Pancreas (tissue), 10 donors: ENCODE measurements at regions not wholly inside any gene's neighbourhood (a gene's known extent, or its start where the extent isn't known, plus 50 kb on each side); places are given as distances from the start of the nearest gene placed in this dataset.

Source experiments
- ATAC-seq, 4 donors: fragments of 200-7000 bp; cut with Tn5 transposase; one replicate each; pipeline versions ENCODE4 v1.8.0 to v1.9.1; 2020; ENCODE audit warnings: mild to moderate bottlenecking in 4 of 4, moderate library complexity in 4 of 4
- DNase-seq, 6 donors: peaks; one replicate each; pipeline ENCODE4 v3.0.0-alpha.2; 2020
- FAIRE-seq: peaks from 2 replicates; lab custom pipeline; 2012; peaks lifted over from hg19 to GRCh38; lab: Jason Lieb, UNC
- H3K27ac ChIP-seq, 4 donors: fragments of 200-600 bp; sonication (generic); 1 replicate in 3 of 4; 2 replicates in 1 of 4; pipeline versions ENCODE4 v1.5.0 to v1.8.0; 2020
- H3K27me3 ChIP-seq, 4 donors: fragments of 200-600 bp; one replicate each; pipeline ENCODE4 v1.8.0; 2021
- H3K36me3 ChIP-seq, 3 donors: fragments of 200-600 bp; sonication (generic) in 1 of 3; one replicate each; pipeline versions ENCODE4 v1.5.0 to v1.8.0; 2020 to 2021
- H3K4me1 ChIP-seq, 3 donors: fragments of 200-600 bp; one replicate each; pipeline ENCODE4 v1.8.0; 2021
- H3K4me3 ChIP-seq, 4 donors: fragments of 200-600 bp; sonication (generic) in 2 of 4; one replicate each; pipeline versions ENCODE4 v1.5.0 to v1.8.0; 2020 to 2021
- H3K9me3 ChIP-seq, 4 donors: fragments of 200-600 bp; one replicate each; pipeline ENCODE4 v1.8.0; 2021
- CTCF ChIP-seq, 4 donors: fragments of 200-600 bp; sonication (generic) in 3 of 4; IDR thresholded peaks; one replicate each; pipeline versions ENCODE4 v1.5.0 to v1.8.0; 2021; ENCODE audit warnings: antibody characterized with exemption in 4 of 4
- WGBS, 2 donors: extraction: QIAGEN DNeasy Blood & Tissue Kit; methylation state at CpG; one replicate each; pipeline ENCODE4 v1.1.7; 2013; 5-methylcytosine and 5-hydroxymethylcytosine counted together
- intact Hi-C, 3 donors: fragments of 100-400 bp; cut with DNase I; formaldehyde crosslinking; loops; one replicate each; pipeline versions ENCODE4 v1.11.1 to v1.14.2; 2022
- donor health status: healthy with polysubstance abuse.
- donor health status: DM: no; HTN: no; CAD: no; lungs with moderate emphysema.
- donor health status: DM: no; HTN: no; CAD: no.
- donor health status: control.
- donor health status: control.
- donor health status: Bipolar disorder and iron deficiency.
- donor health status: DM: yes; HTN: yes; CAD: no.
- donor health status: DM: no; HTN: no; CAD: no.
- donor health status: DM: no; HTN: no; CAD: no.
- donor health status: DM: yes; HTN: yes; CAD: no.

GRCh38 chr18:1252936-1253335 lies 348.3 kb downstream of the ADCYAP1 start:
- intact Hi-C loops, result no loop called here
- H3K4me3 ChIP-seq, result no peak overlapping the region
- no peaks in the 10 kb centered on the region for H3K36me3 ChIP-seq
- no peaks in the 10 kb centered on the region for H3K27me3 ChIP-seq
- no peak for FAIRE-seq
- no peaks in the 10 kb centered on the region for H3K9me3 ChIP-seq
- H3K4me1 ChIP-seq, result no peaks in the 10 kb centered on the region
- TF ChIP-seq CTCF (IDR thresholded peaks at IDR 0.05), result no peak
- no peak for ATAC-seq
- H3K27ac ChIP-seq, result no peak overlapping the region
- DNase-seq, result no peak
- WGBS, 2 donors, result 50 to 53% methylated on average over 1 of the region's 1 CpG

GRCh38 chr18:1253827-1254226 lies 349.2 kb downstream of the ADCYAP1 start:
- H3K4me1 ChIP-seq, result no peaks in the 10 kb centered on the region
- no peaks in the 10 kb centered on the region for H3K36me3 ChIP-seq
- no peak overlapping the region for H3K27ac ChIP-seq
- H3K9me3 ChIP-seq, result no peaks in the 10 kb centered on the region
- DNase-seq (no peak), ATAC-seq (peak; percentile 41 to 58 (median 51)), FAIRE-seq (no peak)
- no peak for TF ChIP-seq CTCF (IDR thresholded peaks at IDR 0.05)
- WGBS, 2 donors, result 35 to 39% methylated on average over 3 of the region's 3 CpGs
- intact Hi-C loops, result no loop called here
- H3K27me3 ChIP-seq, result no peaks in the 10 kb centered on the region
- no peak overlapping the region for H3K4me3 ChIP-seq

DNA sequence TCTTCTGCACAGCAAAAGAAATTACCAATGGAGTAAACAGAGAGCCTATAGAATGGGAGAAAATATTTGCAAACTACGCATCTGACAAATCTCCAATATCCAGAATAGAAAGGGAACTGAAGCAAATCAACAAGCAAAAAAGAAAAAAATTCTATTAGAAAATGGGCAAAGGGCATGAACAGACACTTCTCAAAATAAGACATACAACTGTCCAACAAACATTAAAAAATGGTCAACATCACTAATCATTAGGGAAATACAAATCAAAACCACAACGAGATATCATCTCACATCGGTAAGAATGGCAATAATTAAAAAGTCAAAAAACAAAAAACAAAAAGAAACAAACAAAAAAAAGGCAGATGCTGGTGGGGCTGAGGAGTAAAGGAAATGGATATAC lies 356.4 kb downstream of the ADCYAP1 start:
- no peak for DNase-seq
- no peaks in the 10 kb centered on the region for H3K4me1 ChIP-seq
- no peak for ATAC-seq
- H3K27ac ChIP-seq, result no peak overlapping the region
- 88 to 97% methylated on average over 3 of the region's 3 CpGs for WGBS, 2 donors
- FAIRE-seq, result no peak
- no peaks in the 10 kb centered on the region for H3K27me3 ChIP-seq
- intact Hi-C loops, result no loop called here
- no peak for TF ChIP-seq CTCF (IDR thresholded peaks at IDR 0.05)
- no peak overlapping the region for H3K4me3 ChIP-seq
- no peaks in the 10 kb centered on the region for H3K36me3 ChIP-seq
- no peaks in the 10 kb centered on the region for H3K9me3 ChIP-seq

GRCh38 chr18:1267021-1267420 lies 362.4 kb downstream of the ADCYAP1 start:
- TF ChIP-seq CTCF (IDR thresholded peaks at IDR 0.05), result no peak
- H3K27ac ChIP-seq, result no peak overlapping the region
- no peaks in the 10 kb centered on the region for H3K9me3 ChIP-seq
- H3K36me3 ChIP-seq, result no peaks in the 10 kb centered on the region
- no peak for ATAC-seq
- 83 to 85% methylated on average over 2 of the region's 2 CpGs for WGBS, 2 donors
- H3K4me1 ChIP-seq, result peaks cover 8 to 20% (median 8%) of the 10 kb centered on the region in 3 donors
- no peak for DNase-seq
- intact Hi-C loops, result no loop called here
- no peaks in the 10 kb centered on the region for H3K27me3 ChIP-seq
- H3K4me3 ChIP-seq, result no peak overlapping the region
- no peak for FAIRE-seq

DNA sequence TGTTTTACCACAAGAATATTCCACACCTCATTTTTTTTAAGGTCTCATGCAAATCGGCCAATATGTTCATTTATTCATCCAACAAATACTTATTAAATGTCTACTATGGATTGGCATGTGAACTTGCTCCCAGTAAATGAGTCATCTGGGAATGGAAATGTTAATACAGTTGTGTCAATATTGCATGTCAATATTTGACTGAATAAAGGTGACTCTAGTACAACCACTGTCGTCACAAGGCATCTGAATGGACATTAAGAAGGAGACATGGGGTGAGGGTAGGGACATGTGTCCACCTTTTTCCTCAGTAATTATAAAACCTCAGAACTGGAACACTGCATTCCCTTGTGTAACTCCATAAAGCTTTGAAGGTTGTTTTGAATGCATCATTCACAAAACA lies 365.4 kb downstream of the ADCYAP1 start:
- TF ChIP-seq CTCF (IDR thresholded peaks at IDR 0.05), result no peak
- peak overlapping the region in 3 of 4 donors; percentile 11 to 60 (median 44) for H3K27ac ChIP-seq
- no peaks in the 10 kb centered on the region for H3K9me3 ChIP-seq
- DNase-seq (peak in 3 of 6 donors; percentile 38 to 62 (median 59)), ATAC-seq (peak; percentile 98 to 100 (median 99)), FAIRE-seq (no peak)
- no peaks in the 10 kb centered on the region for H3K27me3 ChIP-seq
- H3K4me1 ChIP-seq, result peaks cover 8 to 24% (median 8%) of the 10 kb centered on the region in 3 donors
- H3K4me3 ChIP-seq, result no peak overlapping the region
- intact Hi-C loops, result no loop called here
- 18 to 19% methylated on average over 2 of the region's 2 CpGs for WGBS, 2 donors
- no peaks in the 10 kb centered on the region for H3K36me3 ChIP-seq
